ENCODE measurements at regions not wholly inside any gene's neighbourhood (a gene's known extent, or its start where the extent isn't known, plus 50 kb on each side); places are given as distances from the start of the nearest gene placed in this dataset.

DNA sequence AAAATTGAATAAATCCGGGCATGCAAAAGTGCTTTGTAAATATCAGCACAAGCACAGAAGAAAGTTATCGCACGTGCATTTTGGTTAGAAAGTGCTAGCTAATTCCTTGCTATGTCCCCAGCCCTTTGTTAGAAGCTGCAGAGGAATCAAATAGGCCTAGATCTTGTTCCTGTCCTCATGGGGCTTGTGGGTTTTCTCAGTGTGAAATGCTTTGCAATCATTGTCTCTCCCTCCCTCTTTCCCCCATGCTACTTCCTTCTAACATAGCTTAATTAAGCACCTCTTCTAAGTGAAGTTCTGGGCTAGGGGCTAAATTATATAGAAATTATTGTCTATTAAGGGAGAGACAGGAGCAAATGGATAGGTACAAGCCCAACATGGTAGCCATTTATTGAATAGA, 271.7 kb downstream of the RPLP1 start:
- TF ChIP-seq EZH2 (IDR thresholded peaks at IDR 0.05; ENCODE audit: low read depth), result no peak
- no peak for TF ChIP-seq CTCF (conservative IDR thresholded peaks at IDR 0.05)
- CTCF ChIA-PET, result no interaction called here
- Histone ChIP-seq H3F3A (ENCODE audit: insufficient read depth, low read depth) (peaks cover 19% of the 10 kb centered on the region; the same call in 1 of the 2 replicates), H3K4me3 (no peak overlapping the region), H2AFZ (no peak overlapping the region), H3K4me1 (replicated peaks; ENCODE audit: insufficient read depth) (peaks cover 19% of the 10 kb centered on the region), H3K4me2 (no peak overlapping the region), H3K79me2 (ENCODE audit: low read depth) (no peaks in the 10 kb centered on the region), H3K9me2 (ENCODE audit: insufficient read depth) (no peaks in the 10 kb centered on the region), H3K9me3 (ENCODE audit: insufficient read depth, low read depth) (no peaks in the 10 kb centered on the region), H3K27ac (no peak overlapping the region), H3K27me3 (ENCODE audit: insufficient read depth, low read depth) (no peaks in the 10 kb centered on the region), H3K36me3 (ENCODE audit: low read depth) (no peaks in the 10 kb centered on the region), H4K20me1 (ENCODE audit: insufficient read depth) (no peaks in the 10 kb centered on the region)
- DNase-seq, result no peak
- POLR2A ChIA-PET (ENCODE audit: unreplicated experiment), result interaction anchor here (0.6 to 0.9 kb wide), 3 partner anchors 10 to 374 kb away, joined by 3 to 4 read pairs (median 4); partner anchors contain the start of gene TLE3
- no TSS peak for BruUV-seq (replicated peaks)
- intact Hi-C loops (cut with micrococcal nuclease; ENCODE audit: unreplicated experiment), result loop anchor here (5.0 to 10.0 kb wide), 2 partner anchors 122 to 240 kb away; no protein-coding TSS in a partner anchor

GRCh38 chr15:69725275-69725674, 272.7 kb downstream of the RPLP1 start:
- peaks cover 24% of the 10 kb centered on the region for H3K4me1 ChIP-seq (replicated peaks; ENCODE audit: insufficient read depth)
- H3K36me3 ChIP-seq (ENCODE audit: low read depth), result no peaks in the 10 kb centered on the region
- H3K9me3 ChIP-seq (ENCODE audit: insufficient read depth, low read depth), result no peaks in the 10 kb centered on the region
- no peak overlapping the region for H2AFZ ChIP-seq
- no peaks in the 10 kb centered on the region for H4K20me1 ChIP-seq (ENCODE audit: insufficient read depth)
- H3K79me2 ChIP-seq (ENCODE audit: low read depth), result no peaks in the 10 kb centered on the region
- intact Hi-C loops (cut with micrococcal nuclease; ENCODE audit: unreplicated experiment), result loop anchor here (10.0 kb wide), 1 partner anchor 240 kb away; no protein-coding TSS in a partner anchor
- no peak overlapping the region for H3K27ac ChIP-seq
- H3K9me2 ChIP-seq (ENCODE audit: insufficient read depth), result no peaks in the 10 kb centered on the region
- no peaks in the 10 kb centered on the region for H3K27me3 ChIP-seq (ENCODE audit: insufficient read depth, low read depth)
- no peak overlapping the region for H3K4me3 ChIP-seq
- ChIA-PET CTCF (interaction anchor here (0.7 kb wide), 1 partner anchor 254 kb away, joined by 4 read pairs; no protein-coding TSS in a partner anchor), POLR2A (ENCODE audit: unreplicated experiment) (interaction anchor here (0.7 kb wide), 1 partner anchor 108 kb away, joined by 3 read pairs; no protein-coding TSS in a partner anchor)
- DNase-seq, result no peak
- H3F3A ChIP-seq (ENCODE audit: insufficient read depth, low read depth), result peaks cover 21% of the 10 kb centered on the region; the same call in 1 of the 2 replicates
- TF ChIP-seq CTCF (conservative IDR thresholded peaks at IDR 0.05), result no peak
- TF ChIP-seq EZH2 (IDR thresholded peaks at IDR 0.05; ENCODE audit: low read depth), result no peak
- no TSS peak for BruUV-seq (replicated peaks)
- no peak overlapping the region for H3K4me2 ChIP-seq

- H3K79me2 ChIP-seq (ENCODE audit: low read depth), result no peaks in the 10 kb centered on the region
- peaks cover 23% of the 10 kb centered on the region; the same call in 1 of the 2 replicates for H3F3A ChIP-seq (ENCODE audit: insufficient read depth, low read depth)
- no peak overlapping the region for H3K4me3 ChIP-seq
- no peak overlapping the region for H3K4me2 ChIP-seq
- H3K36me3 ChIP-seq (ENCODE audit: low read depth), result no peaks in the 10 kb centered on the region
- POLR2A ChIA-PET (ENCODE audit: unreplicated experiment), result interaction anchor here (0.7 kb wide), 1 partner anchor 107 kb away, joined by 3 read pairs; no protein-coding TSS in a partner anchor
- no peak overlapping the region for H3K27ac ChIP-seq
- H3K9me3 ChIP-seq (ENCODE audit: insufficient read depth, low read depth), result no peaks in the 10 kb centered on the region
- no peaks in the 10 kb centered on the region for H3K9me2 ChIP-seq (ENCODE audit: insufficient read depth)
- no peak overlapping the region for H2AFZ ChIP-seq
- no peak for DNase-seq
- H4K20me1 ChIP-seq (ENCODE audit: insufficient read depth), result no peaks in the 10 kb centered on the region
- H3K27me3 ChIP-seq (ENCODE audit: insufficient read depth, low read depth), result no peaks in the 10 kb centered on the region
- CTCF ChIA-PET, result no interaction called here
- intact Hi-C loops (cut with micrococcal nuclease; ENCODE audit: unreplicated experiment), result loop anchor here (10.0 kb wide), 1 partner anchor 241 kb away; no protein-coding TSS in a partner anchor
- no peak for TF ChIP-seq EZH2 (IDR thresholded peaks at IDR 0.05; ENCODE audit: low read depth)
- TF ChIP-seq CTCF (conservative IDR thresholded peaks at IDR 0.05), result no peak
- BruUV-seq (replicated peaks), result no TSS peak
- H3K4me1 ChIP-seq (replicated peaks; ENCODE audit: insufficient read depth), result peaks cover 27% of the 10 kb centered on the region
Measured at GRCh38 chr15:69725957-69726356, 273.3 kb downstream of the RPLP1 start.

All from PC-9 (cell line).